Stimulated activated naive CD8-positive, alpha-beta T cell treated with anti-CD3 and anti-CD28 coated beads, Interleukin-15, Interleukin-2, amounts not matched to agents 100 U/mL and 50 U/mL, for 24 hours (primary cell): ENCODE measurements at regions not wholly inside any gene's neighbourhood (a gene's known extent, or its start where the extent isn't known, plus 50 kb on each side); places are given as distances from the start of the nearest gene placed in this dataset.

Experiments
- ATAC-seq: fragments of 150-1000 bp; cut with Tn5 transposase; one replicate; pipeline ENCODE4 v1.10.0; 2021
- DNase-seq: peaks from one replicate; pipeline ENCODE4 v3.0.0; 2021

- ATAC-seq (no peak), DNase-seq (no peak)
Measured at GRCh38 chr4:36823199-36823967, 421.2 kb upstream of the NWD2 start.

- no peak for ATAC-seq
- DNase-seq, result no peak
Measured at GRCh38 chr4:36824682-36825081, 419.9 kb upstream of the NWD2 start.

GRCh38 chr4:36835246-36835645, 409.3 kb upstream of the NWD2 start:
- ATAC-seq (peak; percentile 28), DNase-seq (no peak)

GRCh38 chr4:36841583-36842326, 402.8 kb upstream of the NWD2 start:
- DNase-seq, result no peak
- ATAC-seq, result no peak

- ATAC-seq, result no peak
Measured at GRCh38 chr4:36844448-36844847, 400.1 kb upstream of the NWD2 start.

GRCh38 chr4:36852856-36853255, 391.7 kb upstream of the NWD2 start:
- no peak for ATAC-seq
- DNase-seq, result no peak

More at GRCh38 chr4:36844448-36844847, 400.1 kb upstream of the NWD2 start:
- DNase-seq, result no peak

GRCh38 chr4:36854554-36854953, 390.0 kb upstream of the NWD2 start:
- no peak for ATAC-seq
- no peak for DNase-seq

GRCh38 chr4:36863601-36864000, 380.9 kb upstream of the NWD2 start:
- DNase-seq, result no peak
- ATAC-seq, result no peak

- DNase-seq, result no peak
- no peak for ATAC-seq
Measured at GRCh38 chr4:36870121-36870520, 374.4 kb upstream of the NWD2 start.

GRCh38 chr4:36872679-36873078, 371.9 kb upstream of the NWD2 start:
- DNase-seq (no peak), ATAC-seq (no peak)

GRCh38 chr4:36884151-36884550, 360.4 kb upstream of the NWD2 start:
- ATAC-seq (no peak), DNase-seq (no peak)

- ATAC-seq (no peak), DNase-seq (no peak)
Measured at GRCh38 chr4:36891971-36892370, 352.6 kb upstream of the NWD2 start.

- ATAC-seq (no peak), DNase-seq (no peak)
Measured at GRCh38 chr4:36900446-36900987, 344.0 kb upstream of the NWD2 start.

GRCh38 chr4:36904823-36905222, 339.7 kb upstream of the NWD2 start:
- DNase-seq (no peak), ATAC-seq (no peak)

- DNase-seq (no peak), ATAC-seq (no peak)
Measured at GRCh38 chr4:36914106-36914505, 330.4 kb upstream of the NWD2 start.

GRCh38 chr4:36915717-36916116, 328.8 kb upstream of the NWD2 start:
- DNase-seq (no peak), ATAC-seq (no peak)

- ATAC-seq (no peak), DNase-seq (no peak)
Measured at GRCh38 chr4:36917413-36917812, 327.1 kb upstream of the NWD2 start.

GRCh38 chr4:36919721-36920120, 324.8 kb upstream of the NWD2 start:
- ATAC-seq (no peak), DNase-seq (no peak)

GRCh38 chr4:36921476-36922216, 322.9 kb upstream of the NWD2 start:
- DNase-seq, result no peak
- no peak for ATAC-seq

GRCh38 chr4:36930562-36931111, 313.9 kb upstream of the NWD2 start:
- ATAC-seq, result no peak
- no peak for DNase-seq

- DNase-seq, result no peak
- ATAC-seq, result no peak
Measured at GRCh38 chr4:36944232-36944631, 300.3 kb upstream of the NWD2 start.

GRCh38 chr4:36961420-36961819, 283.1 kb upstream of the NWD2 start:
- DNase-seq, result no peak
- ATAC-seq, result no peak
